ENCODE measurements at regions not wholly inside any gene's neighbourhood (a gene's known extent, or its start where the extent isn't known, plus 50 kb on each side); places are given as distances from the start of the nearest gene placed in this dataset.
"Not testable (repeated sequence)": the region's sequence is repeated elsewhere in the genome, so short reads cannot be mapped to it uniquely, and the experiment has no call there.

DNA sequence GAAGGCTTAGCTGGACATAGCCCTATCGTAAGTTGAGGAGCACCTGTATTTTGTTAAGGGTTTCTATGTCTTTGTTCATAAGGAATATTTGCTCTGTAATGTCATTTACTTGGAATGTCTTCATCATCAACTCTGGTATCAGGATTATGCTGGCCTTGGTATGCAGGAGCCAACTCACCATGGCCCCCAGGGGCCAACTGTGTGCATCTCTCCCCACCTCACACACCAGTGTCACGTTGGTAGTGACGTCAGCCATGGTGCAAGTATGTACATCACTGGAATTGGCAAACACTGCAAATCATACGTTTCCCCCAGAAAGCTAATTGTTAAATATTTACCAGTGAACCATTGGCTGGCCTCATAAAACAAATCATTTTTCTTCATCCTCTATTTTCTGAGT is 70.8 kb downstream of the YTHDF1 start:
- no peak for DNase-seq (ENCODE audit: low spot score)

DNA sequence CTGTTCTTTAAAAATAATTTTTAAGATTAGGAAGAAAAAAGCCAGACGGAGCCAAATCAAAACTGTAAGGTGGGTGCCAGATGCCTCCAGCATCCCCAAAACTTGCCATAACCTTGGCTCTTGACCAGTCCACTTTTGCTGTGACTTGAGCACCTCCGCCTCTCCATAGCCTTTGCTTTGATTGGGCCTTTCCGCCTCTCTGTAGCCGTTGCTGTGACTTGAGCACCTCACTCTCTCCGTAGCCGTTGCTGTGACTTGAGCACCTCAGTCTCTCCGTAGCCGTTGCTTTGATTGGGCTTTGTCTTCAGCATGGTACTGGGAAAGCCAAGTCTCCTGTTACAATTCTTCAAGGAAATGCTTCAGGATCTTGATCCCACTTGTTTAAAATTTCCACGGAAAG is 73.0 kb downstream of the YTHDF1 start:
- DNase-seq (ENCODE audit: low spot score), result no peak

DNA sequence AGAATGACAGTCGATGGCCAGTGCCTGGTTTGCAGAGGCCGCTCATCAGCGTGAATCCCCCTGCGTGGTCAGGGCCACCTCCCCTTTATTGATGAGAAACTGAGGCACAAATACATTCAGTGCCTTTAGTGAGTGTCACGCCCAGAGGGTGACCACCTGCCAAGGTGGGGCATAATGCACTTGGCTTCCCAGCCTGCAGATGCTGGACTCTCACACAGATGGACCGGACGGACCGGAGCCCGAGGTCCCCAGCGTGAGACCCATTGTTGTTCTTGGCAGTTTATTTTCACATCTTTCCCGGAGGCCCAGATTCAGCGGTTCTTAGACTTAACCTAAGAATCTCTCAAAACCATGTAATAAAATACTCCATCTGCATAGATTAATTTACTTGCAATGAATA is 74.4 kb downstream of the YTHDF1 start:
- no peak for DNase-seq (ENCODE audit: low spot score)

DNA sequence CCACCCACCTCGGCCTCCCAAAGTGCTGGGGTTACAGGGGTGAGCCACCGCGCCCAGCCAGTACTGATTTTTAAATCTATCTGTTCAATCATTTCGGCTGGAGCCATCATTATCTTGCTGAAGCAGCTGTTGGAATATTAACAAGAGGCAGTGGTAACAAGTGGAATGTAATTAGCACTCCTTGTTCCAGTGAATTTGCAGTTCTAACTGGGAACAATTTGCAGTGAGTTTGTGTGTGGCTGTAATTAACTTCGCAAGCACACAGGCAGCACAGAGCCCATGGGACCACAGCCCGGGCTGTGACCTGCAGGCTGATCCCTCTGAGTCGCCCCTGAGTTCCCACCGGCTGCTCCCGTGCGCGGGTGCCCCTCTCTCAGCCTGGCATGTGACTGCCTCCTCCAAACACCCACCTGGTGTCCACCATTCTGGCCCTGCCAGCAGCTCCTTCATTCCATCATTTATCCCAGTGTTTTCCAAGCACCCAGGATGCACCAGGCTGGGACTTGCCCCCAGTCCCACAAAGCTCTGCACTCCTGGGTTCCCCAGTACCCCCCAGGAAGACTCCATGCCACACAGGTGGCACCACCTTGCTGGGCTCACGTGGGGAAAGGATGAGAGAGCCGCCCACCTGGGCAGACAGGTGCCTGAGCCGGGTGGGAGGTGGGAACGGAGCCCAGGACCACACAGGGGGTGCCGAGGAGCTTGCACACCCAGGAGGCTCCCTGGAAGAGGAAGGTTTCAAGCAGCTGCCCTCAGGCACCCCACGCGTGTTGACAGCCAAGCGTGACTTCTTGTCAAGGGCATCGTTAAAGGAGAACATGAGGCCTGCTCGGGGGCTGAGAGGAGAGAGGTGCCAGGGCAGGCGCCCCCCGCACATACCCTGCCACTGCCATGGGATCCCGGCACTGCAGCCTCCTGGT is 75.2 kb downstream of the YTHDF1 start:
- no peak for DNase-seq (ENCODE audit: low spot score)

DNA sequence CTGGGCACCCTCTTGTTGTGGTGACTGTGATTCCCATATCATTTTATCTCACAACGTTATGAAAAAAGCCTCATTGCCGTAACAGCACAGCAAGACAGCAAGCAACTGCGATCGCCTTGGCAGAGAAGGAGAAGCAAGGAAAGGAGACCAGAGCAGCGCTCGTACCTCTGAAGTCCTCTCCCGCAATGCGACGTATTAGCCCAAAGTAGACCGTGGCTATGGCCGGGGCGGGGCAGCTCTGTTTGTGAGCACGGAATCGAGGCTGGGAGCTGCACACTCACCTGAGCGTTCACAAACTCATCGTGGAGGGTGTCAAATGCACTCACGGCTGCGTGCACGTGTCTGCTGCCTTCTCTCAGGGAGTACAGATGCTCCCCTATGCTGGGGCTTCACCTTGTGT is 76.1 kb downstream of the YTHDF1 start:
- DNase-seq (ENCODE audit: low spot score), result no peak

DNA sequence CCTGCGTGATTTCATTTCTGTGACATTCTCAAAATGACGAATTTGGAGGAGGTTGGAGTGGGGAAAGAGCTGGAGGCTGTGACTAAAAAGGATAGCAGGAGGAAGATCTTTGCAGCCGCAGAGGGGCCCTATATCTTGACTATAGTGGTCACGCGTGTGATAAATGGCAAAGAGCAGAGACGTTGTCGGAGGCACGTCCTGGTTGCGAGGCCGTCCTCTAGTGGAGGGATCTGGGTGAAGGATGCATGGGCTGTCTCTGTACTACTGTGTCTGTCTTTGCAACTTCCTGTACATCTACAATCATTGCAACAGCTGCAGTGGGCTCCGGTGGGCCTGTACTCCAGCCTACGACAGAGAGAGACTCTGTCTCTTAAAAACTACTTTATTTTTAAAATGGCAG is 76.6 kb downstream of the YTHDF1 start:
- DNase-seq (ENCODE audit: low spot score), result no peak

DNA sequence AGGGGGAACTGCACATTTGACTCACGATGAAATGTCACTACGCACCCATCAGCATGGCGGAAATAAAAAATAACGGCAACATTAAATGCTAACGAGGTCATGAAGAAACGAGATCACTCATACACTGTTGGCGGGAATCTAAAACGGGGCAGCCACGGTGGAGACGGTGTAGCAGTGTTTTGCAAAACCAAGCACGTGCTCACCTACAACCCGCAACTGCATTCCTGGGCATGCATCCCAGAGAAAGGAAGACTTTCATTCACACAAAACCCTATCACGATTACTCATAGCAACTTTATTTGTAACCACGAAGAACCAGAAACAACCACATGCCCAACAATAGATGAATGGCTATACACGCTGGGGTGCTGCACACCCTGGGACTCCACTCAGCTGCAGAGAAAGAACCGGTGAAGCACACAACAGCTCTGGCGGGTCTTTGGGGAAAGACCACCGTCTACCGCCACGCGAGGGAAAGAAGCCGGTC is 77.0 kb downstream of the YTHDF1 start:
- DNase-seq (ENCODE audit: low spot score), result no peak

DNA sequence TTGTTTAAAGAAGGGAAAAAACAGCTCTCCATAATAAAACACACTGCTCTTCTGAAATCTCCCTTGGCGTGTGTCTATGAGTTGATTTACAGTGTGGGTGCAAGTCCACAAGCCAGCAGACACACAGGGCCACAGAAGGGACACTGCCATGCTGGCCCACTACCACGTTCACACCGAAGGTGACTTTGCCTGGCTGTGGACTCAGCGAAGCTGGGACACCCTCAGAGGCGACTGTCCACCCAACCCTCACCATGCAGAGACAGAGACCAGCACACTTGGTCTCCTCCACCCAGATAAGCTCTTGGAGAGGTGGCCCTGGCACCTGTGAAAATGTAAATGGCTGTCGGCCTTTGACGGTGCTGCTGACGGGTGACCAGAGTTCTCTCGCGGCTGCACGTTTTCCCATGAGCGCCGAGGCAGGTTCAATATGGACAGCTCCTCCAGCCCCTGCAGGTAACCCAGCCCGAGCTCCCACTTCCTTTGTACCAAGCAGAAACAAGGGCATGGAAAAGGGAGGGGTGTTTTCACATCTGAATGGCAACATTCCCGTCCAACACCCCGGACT is 78.0 kb downstream of the YTHDF1 start:
- no peak for DNase-seq (ENCODE audit: low spot score)

DNA sequence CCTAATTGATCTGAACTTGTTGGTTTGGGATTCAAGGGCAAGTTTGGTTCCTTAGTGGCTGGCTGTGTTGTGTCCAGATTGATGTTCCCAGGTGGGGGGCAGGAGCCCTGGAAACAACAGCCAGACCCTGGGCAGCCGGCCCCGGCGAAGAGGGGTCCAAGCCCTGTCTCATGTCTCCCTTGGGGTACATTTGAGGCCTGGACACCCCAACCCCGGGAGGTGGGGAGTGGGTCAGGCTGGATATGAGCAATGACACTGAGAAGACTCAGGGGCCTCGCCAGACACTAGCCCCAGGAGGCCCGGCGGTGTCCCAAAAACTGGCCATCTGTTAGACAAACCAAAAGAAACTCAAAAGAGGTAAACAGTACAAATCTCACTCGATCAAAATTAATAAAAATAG is 79.6 kb downstream of the YTHDF1 start:
- DNase-seq (ENCODE audit: low spot score), result no peak

DNA sequence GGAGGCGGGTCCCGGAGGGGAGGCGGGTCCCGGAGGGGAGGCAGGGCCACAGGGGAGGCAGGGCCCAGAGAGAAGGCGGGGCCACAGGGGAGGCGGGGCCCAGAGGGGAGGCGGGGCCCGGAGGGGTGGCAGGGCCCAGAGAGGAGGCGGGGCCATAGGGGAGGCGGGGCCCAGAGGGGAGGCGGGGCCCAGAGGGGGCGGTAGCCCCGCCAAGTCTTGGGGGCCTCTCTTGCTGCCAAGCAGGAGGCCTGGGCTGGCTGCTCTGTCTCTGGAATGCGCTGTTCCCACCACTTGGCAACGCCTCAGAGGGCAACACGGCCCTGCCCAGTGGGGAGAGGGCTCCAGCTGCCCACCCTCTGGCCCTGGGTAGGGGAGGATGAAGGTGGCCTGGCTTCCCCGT is 80.5 kb downstream of the YTHDF1 start:
- DNase-seq (ENCODE audit: low spot score), result no peak

DNA sequence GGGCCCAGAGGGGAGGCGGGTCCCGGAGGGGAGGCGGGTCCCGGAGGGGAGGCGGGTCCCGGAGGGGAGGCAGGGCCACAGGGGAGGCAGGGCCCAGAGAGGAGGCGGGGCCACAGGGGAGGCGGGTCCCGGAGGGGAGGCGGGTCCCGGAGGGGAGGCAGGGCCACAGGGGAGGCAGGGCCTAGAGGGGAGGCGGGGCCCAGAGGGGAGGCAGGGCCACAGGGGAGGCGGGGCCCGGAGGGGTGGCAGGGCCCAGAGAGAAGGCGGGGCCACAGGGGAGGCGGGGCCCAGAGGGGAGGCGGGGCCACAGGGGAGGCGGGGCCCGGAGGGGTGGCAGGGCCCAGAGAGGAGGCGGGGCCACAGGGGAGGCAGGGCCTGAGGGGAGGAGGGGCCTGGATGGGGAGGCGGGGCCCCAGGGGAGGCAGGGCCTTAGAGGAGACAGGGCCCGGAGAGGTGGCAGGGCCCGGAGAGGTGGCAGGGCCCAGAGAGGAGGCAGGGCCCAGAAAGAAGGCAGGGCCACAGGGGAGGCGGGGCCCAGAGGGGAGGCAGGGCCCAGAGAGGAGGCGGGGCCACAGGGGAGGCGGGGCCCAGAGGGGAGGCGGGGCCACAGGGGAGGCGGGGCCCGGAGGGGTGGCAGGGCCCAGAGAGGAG is 81.1 kb downstream of the YTHDF1 start:
- not testable (repeated sequence) for DNase-seq (ENCODE audit: low spot score)

DNA sequence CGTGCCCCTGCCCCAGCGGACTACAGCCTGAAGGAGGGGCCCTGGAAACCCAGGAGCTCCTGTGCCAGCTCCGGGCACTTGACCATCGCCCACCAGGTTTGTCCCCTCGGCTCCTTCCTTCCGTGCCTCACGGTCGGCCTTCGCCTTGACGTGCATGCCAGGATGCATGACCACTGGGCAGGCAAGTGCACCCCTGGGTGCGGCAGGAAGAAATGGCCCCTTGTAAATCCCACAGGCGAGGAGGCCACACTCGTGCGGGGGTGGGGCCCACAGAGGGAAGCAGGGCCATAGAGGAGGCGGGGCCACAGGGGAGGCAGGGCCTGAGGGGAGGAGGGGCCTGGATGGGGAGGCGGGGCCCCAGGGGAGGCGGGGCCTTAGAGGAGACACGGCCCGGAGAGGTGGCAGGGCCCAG is 81.7 kb downstream of the YTHDF1 start:
- no peak for DNase-seq (ENCODE audit: low spot score)

DNA sequence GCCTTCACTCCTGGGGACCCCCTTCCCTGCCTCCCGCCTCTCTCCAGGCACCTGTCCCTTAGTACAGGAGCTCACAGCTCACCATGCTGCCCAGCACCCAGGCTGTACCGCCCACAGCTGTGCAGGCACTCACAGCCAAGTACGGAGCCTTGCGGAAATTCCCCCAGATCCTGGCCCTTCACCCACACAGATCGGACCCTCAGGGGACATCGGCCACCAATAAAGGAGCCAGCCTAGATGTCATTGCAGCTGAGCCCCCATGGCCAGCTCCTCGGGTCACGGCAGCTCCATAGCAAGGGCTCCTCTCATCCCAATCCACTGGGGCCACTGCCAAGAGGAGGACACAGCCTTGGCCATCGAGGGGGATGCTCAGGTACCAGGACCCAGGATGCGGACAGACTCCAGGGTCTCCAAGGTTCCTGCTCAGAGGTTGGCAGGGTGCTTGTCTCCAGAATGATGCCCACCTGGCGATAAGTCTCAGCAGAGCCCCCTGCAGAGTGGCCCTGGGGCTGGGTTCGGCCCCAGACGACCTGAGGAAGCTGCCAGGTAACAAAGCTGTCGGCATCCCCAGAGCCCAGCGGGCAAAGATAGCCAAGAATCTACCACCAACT is 82.3 kb downstream of the YTHDF1 start:
- DNase-seq (ENCODE audit: low spot score), result no peak

DNA sequence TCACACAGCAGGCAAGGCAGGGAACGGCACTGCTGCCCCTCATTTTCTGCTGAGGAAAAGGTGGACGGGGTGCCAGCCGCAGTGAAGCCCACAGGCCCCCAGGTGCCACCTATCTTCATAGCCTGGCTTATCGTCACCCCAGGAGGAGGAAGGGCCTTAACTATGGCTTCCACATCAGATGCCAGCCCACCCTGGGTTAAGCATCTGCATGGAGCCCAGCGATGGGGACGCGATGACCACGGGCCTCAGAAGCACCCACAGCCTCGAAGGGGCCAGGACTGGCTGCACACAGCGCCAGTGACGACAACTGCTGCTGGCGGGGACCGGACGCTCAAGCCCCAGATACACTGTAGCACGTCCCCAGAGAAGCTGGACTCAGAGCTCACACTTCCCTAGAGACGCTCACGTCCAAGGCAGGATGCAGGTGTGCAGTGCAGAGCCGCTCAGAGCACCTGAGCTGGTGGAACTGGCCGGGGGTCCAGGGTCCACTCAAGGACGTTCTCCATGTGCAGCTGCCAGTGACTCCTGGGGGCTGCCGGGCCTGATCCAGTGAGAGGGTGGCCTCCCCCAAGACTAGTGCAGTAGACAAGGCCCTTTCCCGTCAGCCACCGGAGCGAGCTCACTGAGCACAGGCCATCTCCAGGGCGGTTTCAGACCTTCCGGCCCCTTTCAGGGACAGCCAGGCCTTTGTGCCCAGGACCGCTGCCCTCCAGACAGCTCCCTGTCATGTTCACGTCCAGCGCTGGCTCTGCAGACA is 83.0 kb downstream of the YTHDF1 start:
- DNase-seq (ENCODE audit: low spot score), result no peak

DNA sequence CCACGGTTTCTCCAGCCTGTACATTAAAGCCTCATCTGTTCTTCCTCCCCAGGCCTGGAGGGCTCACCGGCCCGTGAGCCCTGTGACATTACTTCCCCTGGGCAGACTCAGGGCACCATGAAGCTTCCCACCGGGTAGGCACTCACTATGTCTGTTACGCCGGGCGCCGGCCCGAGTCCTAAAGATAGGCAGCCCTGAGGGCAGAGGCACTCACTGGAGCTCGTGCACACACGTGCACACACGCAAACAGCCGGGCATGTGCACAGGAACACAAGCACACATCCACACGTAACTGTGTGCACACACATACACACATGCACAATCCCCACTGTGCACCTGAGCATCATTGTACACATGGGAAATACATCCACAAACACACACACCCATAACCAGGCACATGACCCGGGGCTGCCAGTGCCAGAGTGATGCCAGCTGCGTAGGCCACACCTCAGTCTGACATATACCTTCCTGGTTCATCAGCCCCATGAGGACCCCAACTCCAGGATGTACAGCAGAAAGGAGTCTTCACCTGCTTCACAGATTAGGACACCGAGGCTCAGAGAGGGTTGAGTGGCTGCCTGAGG is 83.7 kb downstream of the YTHDF1 start:
- DNase-seq (ENCODE audit: low spot score), result no peak

DNA sequence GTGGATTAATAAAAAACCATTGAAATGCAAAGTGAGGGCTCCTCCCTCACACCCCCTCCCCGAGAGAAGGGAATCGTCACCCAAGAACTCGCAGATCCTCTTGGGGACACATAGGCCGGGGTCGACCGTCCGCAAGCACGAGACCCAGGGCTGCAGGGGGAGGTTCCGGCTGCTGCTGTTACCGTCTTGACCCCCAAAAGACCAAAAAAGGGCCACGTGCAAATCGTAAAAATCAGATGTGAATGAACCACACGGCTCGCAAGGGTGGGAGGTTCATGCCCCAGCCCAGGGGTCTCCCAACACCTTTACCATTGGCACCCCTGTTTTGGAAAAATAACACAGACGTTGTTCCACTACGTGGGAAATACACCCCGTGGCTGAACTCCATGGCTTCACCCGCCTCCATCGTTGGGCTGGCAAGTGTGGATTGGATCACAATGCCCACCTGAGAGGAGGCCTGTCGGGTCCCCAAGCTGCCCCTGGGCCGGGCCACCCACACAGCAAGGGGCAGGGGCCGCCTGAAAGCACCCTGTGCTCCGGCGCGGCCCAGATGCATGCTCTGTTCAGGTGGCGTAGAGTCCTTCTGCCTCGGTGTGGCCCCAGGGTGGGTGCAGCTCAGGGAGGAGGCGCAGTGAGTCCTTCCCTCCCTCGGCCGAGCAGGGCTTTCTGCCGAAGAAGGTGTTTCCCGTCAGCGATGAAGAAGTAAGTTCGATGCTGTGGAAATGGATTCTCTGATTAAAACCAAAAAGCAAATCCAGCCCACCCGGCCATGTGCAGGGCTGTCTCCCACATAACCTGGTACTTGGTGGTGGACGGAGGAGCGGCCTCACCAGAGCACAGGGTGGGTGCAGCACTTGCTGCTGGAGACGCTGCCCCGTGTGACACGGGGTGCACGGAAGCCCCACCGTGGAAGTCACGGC is 85.0 kb downstream of the YTHDF1 start:
- DNase-seq (ENCODE audit: low spot score), result no peak

DNA sequence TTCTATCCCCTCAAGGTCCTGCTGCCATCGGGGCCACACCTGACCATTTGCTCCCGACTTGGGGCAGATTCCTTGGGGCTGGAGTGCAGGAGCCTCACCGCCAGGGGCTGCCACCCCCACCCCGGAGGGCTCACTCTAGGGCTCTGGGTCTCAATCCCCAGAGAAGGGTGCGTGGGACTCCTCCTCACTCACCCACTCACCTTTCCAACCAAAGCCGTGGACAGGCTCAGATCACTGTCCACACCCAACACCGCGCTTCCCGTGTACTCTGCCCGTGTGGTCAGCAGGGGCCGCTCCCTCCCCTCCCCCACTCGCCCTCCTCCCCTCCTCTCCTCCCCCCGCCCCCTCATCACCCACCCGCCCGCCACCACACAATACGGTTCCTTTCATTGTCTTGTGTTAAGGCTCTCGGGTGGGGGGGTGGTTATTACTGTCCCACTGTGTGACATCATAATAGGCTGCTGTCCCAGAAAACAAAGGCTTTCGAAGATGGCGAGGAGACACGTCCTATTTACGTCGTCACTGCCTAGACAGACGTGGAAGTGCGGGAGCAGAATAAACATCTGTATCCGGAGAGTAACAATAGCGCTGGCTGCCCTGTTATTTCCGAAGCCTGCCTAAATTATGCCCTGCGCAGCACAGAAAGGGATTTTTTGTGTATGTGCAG is 85.8 kb downstream of the YTHDF1 start:
- DNase-seq (ENCODE audit: low spot score), result peak; percentile 63

DNA sequence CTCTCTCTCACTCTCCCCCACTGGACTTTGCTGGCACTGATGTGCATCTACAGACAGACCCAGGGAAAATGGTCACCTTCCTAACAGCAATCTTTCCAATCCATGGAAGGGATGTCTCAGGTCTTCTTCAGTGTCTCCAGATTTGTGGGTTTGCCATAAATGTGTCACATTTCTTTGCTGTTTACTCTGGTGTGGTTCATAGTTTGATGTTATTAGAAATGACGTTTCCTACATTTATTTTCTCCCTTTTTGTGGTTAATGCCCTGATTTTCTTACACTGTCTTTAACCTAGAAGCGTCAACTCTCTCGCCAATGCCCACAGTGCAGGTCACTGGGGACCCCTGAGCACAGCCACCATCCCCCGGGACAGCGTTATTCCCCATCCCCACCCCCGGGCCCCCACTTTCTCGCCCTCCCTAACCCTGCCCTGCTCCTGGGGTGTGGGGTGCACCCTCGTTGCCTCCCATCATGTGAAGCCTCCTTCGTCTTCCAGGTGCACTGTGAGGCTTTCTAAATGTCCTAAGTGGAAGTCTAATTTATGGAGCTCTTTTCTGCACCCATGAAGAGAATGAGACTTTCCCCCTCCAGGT is 86.5 kb downstream of the YTHDF1 start:
- DNase-seq (ENCODE audit: low spot score), result no peak

DNA sequence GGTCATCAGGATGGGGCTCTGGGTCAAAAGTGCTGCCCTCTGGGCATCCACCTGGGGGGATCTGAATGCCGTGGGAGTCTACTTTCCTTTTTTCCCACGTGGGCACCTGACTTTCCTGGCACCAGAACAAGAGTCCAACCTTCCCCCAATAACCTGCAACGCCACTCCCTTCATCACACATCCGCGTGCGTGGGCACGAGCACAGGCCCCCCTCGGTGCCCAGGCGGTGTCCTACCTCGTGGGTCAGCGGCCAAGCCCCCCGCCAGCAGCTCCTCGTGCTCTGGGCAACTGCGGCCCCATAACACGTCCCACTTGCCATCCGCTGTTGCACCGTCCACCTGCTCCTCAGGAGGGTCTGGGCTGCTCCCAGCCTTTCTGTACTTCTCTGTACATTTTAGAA is 87.0 kb downstream of the YTHDF1 start:
- no peak for DNase-seq (ENCODE audit: low spot score)

DNA sequence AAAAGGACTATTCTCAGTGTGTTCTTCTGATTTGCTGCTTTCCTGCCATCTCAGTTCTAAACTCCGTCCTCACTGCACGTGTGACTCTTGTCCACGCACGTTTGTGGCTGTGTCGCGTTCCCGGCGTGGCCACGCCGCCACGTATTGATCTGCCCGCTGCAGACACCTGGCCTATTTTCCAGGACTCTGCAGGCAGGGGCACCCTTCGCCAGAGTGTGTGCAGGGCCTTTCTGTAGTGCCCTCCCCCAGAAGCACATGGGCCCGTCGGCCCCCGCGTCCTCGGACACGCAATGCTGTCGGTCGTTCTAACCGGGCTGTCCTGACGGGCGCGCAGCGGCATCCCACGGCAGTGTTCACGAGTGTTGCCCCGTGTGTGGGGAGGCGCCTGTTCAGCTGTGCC is 87.6 kb downstream of the YTHDF1 start:
- DNase-seq (ENCODE audit: low spot score), result no peak
